ENCODE measurements at regions not wholly inside any gene's neighbourhood (a gene's known extent, or its start where the extent isn't known, plus 50 kb on each side); places are given as distances from the start of the nearest gene placed in this dataset.
A peak's percentile ranks its signal among the peaks of the same experiment; 100 is the strongest.
"Not testable (repeated sequence)": the region's sequence is repeated elsewhere in the genome, so short reads cannot be mapped to it uniquely, and the experiment has no call there.

DNA sequence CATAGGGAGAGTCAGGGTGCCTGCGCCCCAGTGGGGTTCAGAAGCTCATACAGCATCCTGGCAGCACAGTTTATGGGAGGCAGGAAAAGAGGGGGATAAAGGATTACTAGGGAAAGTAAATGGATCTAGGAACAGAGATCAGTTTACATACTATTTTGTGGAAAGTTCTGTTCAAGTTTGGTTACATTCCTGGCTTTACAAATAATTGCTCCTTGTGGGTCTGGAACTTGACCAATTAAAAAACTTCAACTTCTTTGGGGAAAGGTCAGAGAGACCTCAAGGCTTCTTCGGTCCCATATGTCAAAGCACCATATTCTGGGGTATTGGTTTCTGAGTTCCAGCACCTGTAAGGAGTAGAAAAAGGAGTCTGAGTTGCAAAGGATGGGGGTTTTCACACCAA lies 64.1 kb downstream of the ZDHHC19 start:
- no peak for DNase-seq

DNA sequence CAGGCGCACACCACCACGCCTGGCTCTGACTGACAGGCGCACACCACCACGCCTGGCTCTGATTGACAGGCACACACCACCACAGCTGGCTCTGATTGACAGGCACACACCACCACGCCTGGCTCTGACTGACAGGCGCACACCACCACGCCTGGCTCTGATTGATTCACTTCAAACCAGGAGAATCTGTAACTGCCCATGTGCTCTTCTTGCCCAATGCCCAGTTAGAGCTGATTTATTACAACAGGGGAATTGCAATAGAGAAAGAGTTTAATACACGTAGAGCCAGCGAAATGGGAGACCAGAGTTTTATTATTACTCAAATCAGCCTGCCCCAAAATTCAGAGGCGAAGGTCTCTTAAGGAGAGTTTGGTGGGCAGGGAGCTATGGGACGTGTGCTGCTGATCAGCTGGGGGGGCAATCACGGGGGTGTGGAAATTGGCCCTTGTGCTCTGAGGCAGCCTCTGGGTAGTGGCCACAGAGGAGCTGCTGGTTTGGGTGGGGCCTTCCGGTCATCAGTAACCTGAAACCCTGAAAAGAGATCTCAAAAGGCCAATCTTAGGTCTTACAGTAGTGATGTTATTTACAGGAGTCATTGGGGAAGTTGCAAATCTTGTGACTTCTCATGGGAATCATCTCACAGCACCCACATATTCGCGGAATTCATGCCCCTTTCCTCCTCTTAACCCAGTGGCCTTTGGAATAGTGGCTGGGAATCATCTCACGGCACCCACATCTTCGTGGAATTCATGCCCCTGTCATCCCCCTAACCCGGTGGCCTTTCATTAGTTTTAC lies 63.8 kb upstream of the TFRC start:
- DNase-seq, result no peak

DNA sequence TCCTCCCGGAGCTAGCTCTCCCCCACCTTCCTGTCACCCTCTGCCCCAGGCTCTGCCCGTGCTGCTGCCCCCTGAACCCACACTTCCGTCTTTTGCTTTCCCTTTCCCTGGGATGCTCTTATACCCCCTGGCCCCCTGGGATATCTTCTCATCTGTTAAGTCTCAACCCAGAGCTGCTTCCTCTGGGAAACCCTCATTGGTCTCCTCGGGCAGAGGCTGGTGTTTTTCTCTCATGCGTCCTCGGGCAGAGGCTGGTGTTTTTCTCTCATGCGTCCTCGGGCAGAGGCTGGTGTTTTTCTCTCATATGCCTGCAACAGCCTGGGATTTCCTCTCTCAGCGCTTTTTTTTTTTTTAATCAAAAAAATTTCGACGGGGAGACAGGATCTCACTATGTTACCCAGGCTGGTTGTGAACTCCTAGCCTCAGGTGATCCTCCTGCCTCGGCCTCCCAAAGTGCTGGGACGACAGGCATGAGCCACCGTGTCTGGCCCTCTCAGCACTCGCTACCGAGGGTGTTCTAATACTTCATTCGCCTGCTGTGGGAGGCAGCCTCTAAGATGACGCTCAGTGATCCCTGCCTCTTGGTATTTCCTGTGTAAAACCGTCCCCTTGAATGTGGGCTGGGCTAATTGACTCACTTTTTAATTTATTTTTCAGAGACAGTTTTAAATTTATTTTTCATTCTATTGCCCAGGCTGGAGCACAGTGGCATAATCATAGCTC lies 62.7 kb upstream of the TFRC start:
- peak; percentile 53 for DNase-seq

DNA sequence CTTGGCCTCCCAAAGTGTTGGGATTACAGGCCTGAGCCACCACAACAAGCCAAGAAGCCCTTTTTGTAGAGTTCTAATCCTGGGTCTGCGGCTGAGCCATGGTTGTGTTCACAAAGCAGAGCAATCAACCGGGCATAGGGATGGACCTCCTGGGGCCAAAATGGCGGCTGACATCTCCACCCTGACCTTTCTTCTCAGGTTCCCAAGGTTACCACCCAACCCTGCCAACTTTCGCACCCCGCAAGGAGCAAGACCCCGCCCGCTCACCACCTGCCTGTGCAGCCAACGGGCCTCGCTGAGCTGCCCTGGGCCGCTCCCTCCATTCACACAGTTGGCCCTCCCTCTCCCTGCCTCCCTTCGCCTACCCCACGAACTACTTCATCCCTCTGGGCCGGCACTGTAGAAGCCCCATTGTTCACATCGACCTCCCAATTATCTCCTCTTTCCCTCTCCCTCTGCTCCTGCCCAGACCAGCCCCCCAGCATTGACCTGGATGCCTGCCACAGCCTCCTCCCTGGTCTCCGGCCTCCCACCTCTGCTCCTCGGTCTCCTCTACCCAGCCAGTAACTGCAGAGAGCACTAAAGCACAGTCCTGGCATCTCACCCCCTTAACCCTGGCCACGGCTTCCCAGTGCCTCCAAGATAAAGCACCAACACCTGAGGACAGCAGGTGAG lies 62.0 kb upstream of the TFRC start:
- no peak for DNase-seq

DNA sequence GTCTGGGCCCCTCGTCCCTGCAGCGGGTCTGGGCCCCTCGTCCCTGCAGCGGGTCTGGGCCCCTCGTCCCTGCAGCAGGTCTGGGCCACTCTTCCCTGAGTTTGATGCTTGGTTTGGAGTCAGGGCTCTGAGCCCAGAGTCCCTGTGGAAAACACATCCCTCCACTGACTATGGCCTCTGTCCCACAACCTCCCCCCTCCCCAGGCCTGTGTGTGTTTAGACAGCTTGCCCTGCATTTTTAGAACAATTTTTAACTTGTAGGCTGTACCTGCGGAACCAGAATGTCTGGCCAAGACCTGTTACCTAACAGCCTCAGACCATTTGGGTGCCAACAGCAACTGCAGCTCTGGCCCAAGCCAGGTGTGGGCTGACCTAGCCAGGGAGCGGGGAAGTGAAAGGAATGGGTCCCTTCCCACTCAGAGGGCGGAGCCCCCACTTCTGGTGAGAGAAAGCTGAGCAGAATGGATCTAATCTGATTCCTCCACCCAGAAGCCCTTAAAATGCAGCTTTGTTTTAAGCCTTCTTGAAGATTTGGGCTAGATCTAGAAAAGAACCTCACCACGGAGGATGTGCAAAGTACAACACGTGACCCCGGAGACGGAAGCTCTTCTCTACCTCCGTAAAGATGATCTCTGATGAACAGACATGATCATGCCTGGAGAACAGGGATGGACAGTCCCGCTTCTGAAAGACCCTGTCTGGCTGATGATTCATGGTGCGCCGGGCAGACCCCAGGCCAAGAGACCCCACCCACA lies 60.5 kb upstream of the TFRC start:
- DNase-seq, result no peak

DNA sequence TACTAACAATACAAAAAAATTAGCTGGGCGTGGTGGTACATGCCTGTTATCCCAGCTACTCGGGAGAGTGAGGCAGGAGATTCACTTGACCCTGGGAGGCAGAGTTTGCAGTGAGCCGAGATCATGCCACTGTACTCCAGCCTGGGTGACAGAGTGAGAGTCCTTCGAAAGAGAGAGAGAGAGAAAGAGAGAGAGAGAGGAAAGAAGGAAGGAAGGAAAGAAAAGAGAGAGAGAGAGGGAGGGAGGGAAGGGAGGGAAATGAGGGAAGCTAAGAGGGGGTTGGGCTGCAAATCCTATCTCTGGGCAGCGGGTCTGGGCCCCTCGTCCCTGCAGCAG lies 59.9 kb upstream of the TFRC start:
- DNase-seq, result no peak

DNA sequence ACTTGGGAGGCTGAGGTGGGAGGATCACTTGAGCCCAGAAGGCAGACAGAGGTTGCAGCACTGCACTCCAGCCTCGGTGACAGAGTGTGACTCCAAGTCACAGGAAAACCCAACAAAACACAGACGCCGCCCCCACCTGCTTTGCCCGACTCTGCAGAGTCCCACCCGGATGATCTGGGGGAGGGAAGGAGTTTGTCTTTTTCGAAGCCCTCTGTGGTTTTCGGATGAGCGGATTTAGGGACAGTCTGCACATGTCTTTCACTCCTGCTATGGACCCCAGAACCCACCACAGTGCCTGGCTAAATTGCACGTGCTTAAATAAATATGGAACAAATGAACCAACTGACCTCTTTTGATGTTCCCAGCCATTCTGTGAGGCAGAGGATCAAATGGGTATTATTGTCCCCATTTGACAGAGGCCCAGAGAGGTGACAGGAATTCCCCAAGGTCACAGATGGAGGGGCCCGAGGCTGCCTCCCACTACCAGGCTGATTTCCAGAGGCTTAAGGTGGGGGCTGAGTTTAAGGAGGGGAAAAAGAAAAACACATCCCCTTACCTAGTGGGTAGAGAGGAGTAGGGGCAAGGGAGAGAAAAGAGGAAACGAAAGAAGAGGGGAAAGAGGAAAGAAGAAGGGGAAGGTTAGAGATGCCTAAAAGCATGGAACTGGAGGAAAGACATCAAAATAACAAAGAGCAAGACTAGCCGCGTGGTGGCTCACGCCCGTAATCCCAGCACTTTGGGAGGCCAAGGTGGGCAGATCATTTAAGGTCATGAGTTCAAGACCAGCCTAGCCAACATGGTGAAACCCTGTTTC lies 59.4 kb upstream of the TFRC start:
- DNase-seq, result no peak

DNA sequence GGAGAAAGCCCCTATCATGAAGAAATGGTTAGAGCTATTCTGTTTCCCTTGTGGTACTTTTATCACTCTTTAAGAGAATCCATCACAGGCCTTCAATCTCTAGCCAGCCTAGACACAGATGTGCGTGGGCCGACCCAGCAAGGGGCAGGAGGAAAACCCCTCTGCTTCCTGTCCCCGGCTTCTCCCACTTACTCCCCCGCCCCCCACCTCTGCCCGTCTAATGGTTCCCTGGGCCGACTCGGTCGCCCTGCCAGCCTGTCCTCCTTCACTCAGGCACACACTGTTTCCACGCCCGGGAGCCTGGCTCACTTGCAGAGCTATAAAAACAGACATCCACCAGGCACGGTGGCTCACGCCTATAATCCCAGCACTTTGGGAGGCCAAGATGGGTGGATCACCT lies 58.3 kb upstream of the TFRC start:
- no peak for DNase-seq

DNA sequence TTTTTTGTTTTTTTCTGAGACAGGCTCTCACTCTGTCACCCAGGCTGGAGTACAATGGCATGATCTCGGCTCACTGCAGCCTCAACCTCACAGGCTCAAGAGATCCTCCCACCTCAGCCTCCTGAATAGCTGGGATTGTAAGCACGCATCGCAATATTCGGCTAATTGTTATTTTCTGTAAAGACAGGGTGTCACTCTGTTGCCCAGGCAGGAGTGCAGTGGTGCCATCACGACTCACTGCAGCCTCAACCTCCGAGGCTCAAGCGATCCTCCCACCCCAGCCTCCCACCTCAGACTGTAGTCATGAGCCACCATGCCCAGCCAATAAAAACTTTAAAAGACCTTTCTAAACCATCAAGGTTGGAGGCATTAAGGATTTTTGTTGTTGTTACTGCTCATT lies 57.4 kb upstream of the TFRC start:
- no peak for DNase-seq

DNA sequence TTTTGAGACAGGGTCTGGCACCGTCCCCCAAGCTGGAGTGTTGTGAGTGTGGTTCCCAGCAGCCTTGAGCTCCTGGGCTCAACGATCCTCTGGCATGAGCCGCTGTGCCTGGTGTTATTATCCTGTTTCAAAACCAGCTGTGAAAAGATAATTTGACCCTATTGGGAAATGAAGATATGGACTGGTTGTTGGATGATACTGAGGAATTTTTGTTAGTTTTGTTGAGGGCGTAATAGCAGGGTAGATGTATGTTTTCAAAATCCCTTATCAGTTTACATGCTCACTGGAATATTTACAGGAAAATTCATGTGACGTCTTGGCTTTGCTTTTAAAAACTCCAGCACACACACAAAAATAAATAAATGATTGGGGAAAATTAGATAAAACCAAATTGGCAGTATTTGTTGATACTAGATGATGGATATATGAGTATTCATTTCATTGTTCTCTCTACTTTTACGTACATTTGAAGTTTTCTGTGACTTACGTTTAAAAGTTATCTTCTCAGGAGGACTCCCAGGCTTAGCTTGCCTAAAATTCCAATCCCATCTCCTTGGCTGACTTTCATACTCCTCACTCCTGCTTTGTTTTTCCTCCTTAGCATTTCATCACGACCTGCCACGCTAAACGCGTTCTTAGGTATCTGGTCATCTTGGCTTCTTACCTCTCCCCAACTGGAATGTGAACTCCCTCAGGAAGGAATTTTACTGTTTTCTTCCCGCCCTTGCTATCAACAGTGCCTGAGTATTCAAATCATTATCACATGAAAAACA lies 56.8 kb upstream of the TFRC start:
- peak; percentile 37 for DNase-seq

DNA sequence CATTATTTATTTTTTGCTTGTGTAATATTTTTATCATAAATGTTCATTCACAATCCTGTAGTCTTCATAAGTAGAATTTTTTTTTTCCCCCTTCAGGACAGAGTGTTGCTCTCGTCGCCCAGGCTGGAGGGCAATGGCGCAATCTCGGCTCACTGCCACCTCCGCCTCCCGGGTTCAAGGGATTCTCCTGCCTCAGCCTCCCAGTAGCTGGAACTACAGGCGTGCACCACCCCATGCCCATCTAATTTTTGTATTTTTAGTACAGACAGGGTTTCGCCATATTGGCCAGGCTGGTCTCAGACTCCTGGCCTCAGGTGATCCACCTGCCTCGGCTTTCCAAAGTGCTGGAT lies 54.7 kb upstream of the TFRC start:
- DNase-seq, result not testable (repeated sequence)

DNA sequence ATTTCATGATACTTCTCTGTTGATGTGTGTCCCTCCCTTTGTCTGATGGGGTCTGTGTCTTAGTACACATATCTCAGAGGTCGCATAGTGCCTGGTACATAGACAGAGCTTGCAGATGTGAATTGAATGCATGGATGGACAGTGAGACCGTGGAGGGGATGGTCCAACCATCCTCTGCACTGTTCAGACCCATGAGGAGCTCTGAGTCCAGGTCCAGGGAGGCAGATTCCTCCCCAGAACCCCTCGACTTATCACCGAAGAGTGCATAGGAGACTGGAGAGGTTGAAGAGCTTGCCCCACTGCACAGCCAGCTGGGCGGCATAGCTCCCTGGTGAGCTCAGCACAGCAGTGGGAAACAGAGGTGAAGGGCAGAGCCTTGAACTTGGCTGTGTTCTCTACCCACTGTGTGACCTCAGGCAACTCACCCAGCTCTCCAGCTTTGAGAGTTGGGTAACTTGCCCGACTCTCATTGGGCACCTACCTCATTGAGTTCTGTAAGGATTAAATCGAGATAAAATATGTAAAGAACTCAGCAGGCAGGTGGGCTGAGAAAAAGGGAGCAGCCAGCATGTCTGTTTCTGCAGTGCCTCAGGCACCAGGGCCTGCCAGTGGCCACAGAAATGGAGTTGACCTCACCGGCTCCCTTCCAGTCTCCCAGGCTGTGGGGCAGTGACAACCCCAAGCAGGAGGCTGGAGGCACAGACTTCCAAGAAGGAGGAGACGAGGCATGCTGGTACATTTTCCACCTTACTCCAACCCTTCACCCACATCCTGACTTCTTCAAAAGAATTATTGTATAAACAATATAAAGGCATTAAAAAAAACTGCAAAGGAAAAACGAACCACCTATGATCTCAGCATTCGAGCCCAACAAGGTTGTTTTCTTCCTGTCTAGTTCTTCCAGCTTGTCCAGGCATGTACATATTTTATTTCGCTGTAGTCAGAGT lies 54.1 kb upstream of the TFRC start:
- no peak for DNase-seq

DNA sequence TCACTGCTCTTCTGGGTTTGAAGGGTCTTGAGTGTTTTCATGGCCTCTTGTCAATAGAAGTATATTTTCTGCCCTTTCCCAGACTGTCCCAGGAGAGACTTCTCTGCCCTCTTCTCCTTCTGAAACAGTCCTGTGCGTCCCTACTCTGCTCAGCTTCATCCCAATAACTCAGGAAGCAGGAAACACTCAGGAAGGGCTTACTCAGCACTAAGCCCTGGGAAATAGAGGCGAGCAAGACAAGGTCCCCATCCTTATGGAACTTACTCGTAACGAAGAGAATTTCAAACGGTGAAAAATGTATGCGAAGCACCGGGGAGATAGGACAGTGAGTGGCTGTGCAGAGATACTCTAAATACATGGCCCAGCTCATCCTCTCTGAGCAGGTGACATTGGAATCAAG lies 52.8 kb upstream of the TFRC start:
- no peak for DNase-seq

DNA sequence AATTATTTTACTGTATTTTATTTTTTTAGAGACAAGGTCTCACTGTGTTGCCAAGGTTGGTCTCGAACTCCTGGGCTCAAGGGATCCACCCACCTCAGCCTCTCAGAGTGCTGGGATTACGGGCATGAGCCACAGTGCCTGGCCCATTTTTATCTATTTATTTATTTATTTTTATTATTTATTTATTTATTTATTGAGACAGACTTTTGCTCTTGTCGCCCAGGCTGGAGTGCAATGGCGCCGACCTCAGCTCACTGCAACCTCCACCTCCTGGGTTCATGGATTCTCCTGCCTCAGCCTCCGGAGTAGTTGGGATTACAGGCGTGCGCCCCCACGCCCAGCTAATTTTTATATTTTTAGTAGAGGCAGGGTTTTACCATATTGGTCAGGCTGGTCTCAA lies 52.0 kb upstream of the TFRC start:
- not testable (repeated sequence) for DNase-seq

DNA sequence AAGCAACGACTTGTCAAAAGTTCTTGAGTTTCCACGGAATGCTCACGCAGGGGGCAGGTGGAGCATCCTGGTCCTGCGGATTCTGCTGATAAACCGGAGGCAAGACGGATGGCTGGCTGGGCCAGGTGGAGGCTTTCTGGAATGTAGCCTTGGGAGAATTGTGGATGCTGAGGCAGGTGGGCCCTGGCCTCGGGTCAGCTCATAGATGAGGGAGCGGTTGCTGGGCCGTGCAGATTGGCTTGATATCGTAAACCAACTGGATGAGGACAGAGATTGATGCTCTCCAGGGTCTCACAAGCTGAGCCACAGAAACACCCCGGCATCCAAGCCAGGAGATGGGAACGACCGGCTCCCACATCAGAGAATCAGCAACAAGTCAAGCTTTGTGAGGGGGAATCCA lies 50.0 kb upstream of the TFRC start:
- no peak for DNase-seq
